ENCODE measurements at regions not wholly inside any gene's neighbourhood (a gene's known extent, or its start where the extent isn't known, plus 50 kb on each side); places are given as distances from the start of the nearest gene placed in this dataset.

- TF ChIP-seq CTCF (IDR thresholded peaks at IDR 0.05) (no peak), POLR2AphosphoS5 (IDR thresholded peaks at IDR 0.05; ENCODE audit: insufficient read depth in 1 of 2, low read depth in 1 of 2) (no peak)
Observed at GRCh38 chr2:164287056-164287455, 334.2 kb downstream of the GRB14 start.

Data from vagina (tissue), 2 donors.